ENCODE measurements at regions not wholly inside any gene's neighbourhood (a gene's known extent, or its start where the extent isn't known, plus 50 kb on each side); places are given as distances from the start of the nearest gene placed in this dataset.

- no peak for TF ChIP-seq POLR2A (IDR thresholded peaks at IDR 0.05)
- no peak for TF ChIP-seq CTCF (IDR thresholded peaks at IDR 0.05)
Measured at GRCh38 chr2:217611056-217611455, 391.7 kb downstream of the TNS1 start.
